Calu3 (cell line): ENCODE measurements at regions not wholly inside any gene's neighbourhood (a gene's known extent, or its start where the extent isn't known, plus 50 kb on each side); places are given as distances from the start of the nearest gene placed in this dataset.
"Not testable (repeated sequence)": the region's sequence is repeated elsewhere in the genome, so short reads cannot be mapped to it uniquely, and the experiment has no call there.

ENCODE experiments used
- BruUV-seq: library from RNA; stranded (reverse); fragments of 400-500 nt; replicated peaks from 2 replicates; lab custom pipeline; 2021; lab: Mats Ljungman, UMichigan
- CTCF ChIA-PET: fragments of 300-600 bp; sonication (Branson Sonifier 250); formaldehyde crosslinking; loops from one replicate; lab custom pipeline; 2022; ENCODE audit warnings: antibody characterized with exemption; lab: Charles Lee
- DNase-seq: peaks from one replicate; pipeline ENCODE4 v3.0.0; 2022
- H3K27ac Mint-ChIP-seq: one replicate; pipeline ENCODE4 v1.8.0; 2022; ENCODE audit warnings: mixed read lengths; ENCODE audit not compliant: unreplicated experiment
- H3K27me3 Mint-ChIP-seq: one replicate; pipeline ENCODE4 v1.8.0; 2022; ENCODE audit warnings: mixed read lengths; ENCODE audit not compliant: unreplicated experiment
- H3K36me3 Mint-ChIP-seq: one replicate; pipeline ENCODE4 v1.8.0; 2022; ENCODE audit warnings: mild to moderate bottlenecking, moderate library complexity, mixed read lengths; ENCODE audit not compliant: insufficient read depth, unreplicated experiment
- H3K4me1 Mint-ChIP-seq: one replicate; pipeline ENCODE4 v1.8.0; 2022; ENCODE audit warnings: mild to moderate bottlenecking, low read depth, mixed read lengths; ENCODE audit not compliant: unreplicated experiment
- H3K4me3 Mint-ChIP-seq: one replicate; pipeline ENCODE4 v1.8.0; 2022; ENCODE audit warnings: mild to moderate bottlenecking, low read depth, moderate library complexity, mixed read lengths; ENCODE audit not compliant: unreplicated experiment
- H3K9me3 Mint-ChIP-seq: one replicate; pipeline ENCODE4 v1.8.0; 2022; ENCODE audit warnings: low read depth, mixed read lengths; ENCODE audit not compliant: unreplicated experiment
- CTCF ChIP-seq: fragments of 200-600 bp; IDR thresholded peaks from one replicate; pipeline ENCODE4 v1.8.0; 2022; ENCODE audit warnings: antibody characterized with exemption; ENCODE audit not compliant: unreplicated experiment
- intact Hi-C: fragments of 100-400 bp; cut with micrococcal nuclease; formaldehyde crosslinking; loops from one replicate; pipeline ENCODE4 v1.10.0; 2022; ENCODE audit not compliant: unreplicated experiment

- no peak for TF ChIP-seq CTCF
- H3K36me3 Mint-ChIP-seq: no peaks in the 10 kb centered on the region
- no TSS peak for BruUV-seq
- intact Hi-C loops: no loop called here
- CTCF ChIA-PET: interaction anchor here (0.6 kb wide), 1 partner anchor 1301 kb away, joined by 4 read pairs; no protein-coding TSS in a partner anchor
- no peaks in the 10 kb centered on the region for H3K4me1 Mint-ChIP-seq
- DNase-seq: no peak
- H3K27ac Mint-ChIP-seq: no peak overlapping the region
- H3K27me3 Mint-ChIP-seq: no peaks in the 10 kb centered on the region
- H3K9me3 Mint-ChIP-seq: peaks cover 6% of the 10 kb centered on the region
- H3K4me3 Mint-ChIP-seq: no peak overlapping the region
These were observed 802.3 kb upstream of the SORCS1 start for GRCh38 chr10:107966826-107967225.

GRCh38 chr10:107952649-107953556 lies 788.4 kb upstream of the SORCS1 start:
- no peaks in the 10 kb centered on the region for H3K27me3 Mint-ChIP-seq
- CTCF ChIA-PET: no interaction called here
- no peak for DNase-seq
- no peak for TF ChIP-seq CTCF
- H3K4me1 Mint-ChIP-seq: no peaks in the 10 kb centered on the region
- intact Hi-C loops: no loop called here
- no TSS peak for BruUV-seq
- H3K4me3 Mint-ChIP-seq: no peak overlapping the region
- H3K9me3 Mint-ChIP-seq: peaks cover 5% of the 10 kb centered on the region
- no peak overlapping the region for H3K27ac Mint-ChIP-seq
- no peaks in the 10 kb centered on the region for H3K36me3 Mint-ChIP-seq

- H3K9me3 Mint-ChIP-seq, H3K4me1 Mint-ChIP-seq, H3K4me3 Mint-ChIP-seq, DNase-seq, H3K36me3 Mint-ChIP-seq, H3K27ac Mint-ChIP-seq, intact Hi-C loops, H3K27me3 Mint-ChIP-seq, BruUV-seq: not testable (repeated sequence)
- CTCF ChIA-PET: interaction anchor here (0.8 kb wide), 1 partner anchor 1084 kb away, joined by 3 read pairs; no protein-coding TSS in a partner anchor
These were observed 786.0 kb upstream of the SORCS1 start for GRCh38 chr10:107950411-107951062.

- Mint-ChIP-seq H3K27me3 (no peaks in the 10 kb centered on the region), H3K4me3 (no peak overlapping the region), H3K9me3 (peaks cover 6% of the 10 kb centered on the region), H3K4me1 (no peaks in the 10 kb centered on the region), H3K27ac (no peak overlapping the region), H3K36me3 (no peaks in the 10 kb centered on the region)
- CTCF ChIA-PET: no interaction called here
- TF ChIP-seq CTCF: no peak
- no peak for DNase-seq
- intact Hi-C loops: no loop called here
- no TSS peak for BruUV-seq
These were observed 778.3 kb upstream of the SORCS1 start for GRCh38 chr10:107942826-107943225.
